ENCODE measurements at regions not wholly inside any gene's neighbourhood (a gene's known extent, or its start where the extent isn't known, plus 50 kb on each side); places are given as distances from the start of the nearest gene placed in this dataset.

- Histone ChIP-seq H3K9me3 (ENCODE audit: insufficient read depth, low read depth, low read length) (no peaks in the 10 kb centered on the region), H3K9ac (ENCODE audit: low read depth, low read length) (no peak overlapping the region), H3K4me1 (ENCODE audit: insufficient read depth, low read length) (no peaks in the 10 kb centered on the region), H3K27me3 (ENCODE audit: insufficient read depth, low read length) (no peaks in the 10 kb centered on the region), H3K27ac (ENCODE audit: low read depth, low read length) (no peak overlapping the region), H3K4me3 (ENCODE audit: low read length) (no peak overlapping the region), H3K36me3 (ENCODE audit: insufficient read depth, low read length) (no peaks in the 10 kb centered on the region)
- WGBS: 96% methylated on average over 1 of the region's 1 CpG
These were observed 260.6 kb downstream of the HIVEP2 start for GRCh38 chr6:142684371-142684770.

- Histone ChIP-seq H3K27me3 (ENCODE audit: insufficient read depth, low read length) (no peaks in the 10 kb centered on the region), H3K9me3 (ENCODE audit: insufficient read depth, low read depth, low read length) (no peaks in the 10 kb centered on the region), H3K9ac (ENCODE audit: low read depth, low read length) (no peak overlapping the region), H3K36me3 (ENCODE audit: insufficient read depth, low read length) (no peaks in the 10 kb centered on the region), H3K27ac (ENCODE audit: low read depth, low read length) (no peak overlapping the region), H3K4me3 (ENCODE audit: low read length) (no peak overlapping the region), H3K4me1 (ENCODE audit: insufficient read depth, low read length) (no peaks in the 10 kb centered on the region)
- WGBS: 93% methylated on average over 4 of the region's 4 CpGs
These were observed 259.0 kb downstream of the HIVEP2 start for GRCh38 chr6:142685852-142686506.

- Histone ChIP-seq H3K4me1 (ENCODE audit: insufficient read depth, low read length) (no peaks in the 10 kb centered on the region), H3K27me3 (ENCODE audit: insufficient read depth, low read length) (no peaks in the 10 kb centered on the region), H3K9ac (ENCODE audit: low read depth, low read length) (no peak overlapping the region), H3K36me3 (ENCODE audit: insufficient read depth, low read length) (no peaks in the 10 kb centered on the region), H3K27ac (ENCODE audit: low read depth, low read length) (no peak overlapping the region), H3K4me3 (ENCODE audit: low read length) (no peak overlapping the region), H3K9me3 (ENCODE audit: insufficient read depth, low read depth, low read length) (no peaks in the 10 kb centered on the region)
- WGBS: 97% methylated on average over 2 of the region's 2 CpGs
These were observed 258.5 kb downstream of the HIVEP2 start for GRCh38 chr6:142686507-142686887.

GRCh38 chr6:142692942-142693341 is 252.0 kb downstream of the HIVEP2 start:
- Histone ChIP-seq H3K36me3 (ENCODE audit: insufficient read depth, low read length) (no peaks in the 10 kb centered on the region), H3K4me1 (ENCODE audit: insufficient read depth, low read length) (peaks cover 5% of the 10 kb centered on the region; the same call in 1 of the 2 replicates), H3K4me3 (ENCODE audit: low read length) (no peak overlapping the region), H3K9ac (ENCODE audit: low read depth, low read length) (no peak overlapping the region), H3K9me3 (ENCODE audit: insufficient read depth, low read depth, low read length) (no peaks in the 10 kb centered on the region), H3K27me3 (ENCODE audit: insufficient read depth, low read length) (no peaks in the 10 kb centered on the region), H3K27ac (ENCODE audit: low read depth, low read length) (no peak overlapping the region)
- 9% methylated on average over 11 of the region's 11 CpGs for WGBS

- Histone ChIP-seq H3K4me1 (ENCODE audit: insufficient read depth, low read length) (peaks cover 5% of the 10 kb centered on the region; the same call in 1 of the 2 replicates), H3K36me3 (ENCODE audit: insufficient read depth, low read length) (no peaks in the 10 kb centered on the region), H3K27ac (ENCODE audit: low read depth, low read length) (no peak overlapping the region), H3K9me3 (ENCODE audit: insufficient read depth, low read depth, low read length) (no peaks in the 10 kb centered on the region), H3K4me3 (ENCODE audit: low read length) (no peak overlapping the region), H3K27me3 (ENCODE audit: insufficient read depth, low read length) (no peaks in the 10 kb centered on the region), H3K9ac (ENCODE audit: low read depth, low read length) (no peak overlapping the region)
- WGBS: 94% methylated on average over 4 of the region's 4 CpGs
These were observed 251.5 kb downstream of the HIVEP2 start for GRCh38 chr6:142693441-142693840.

- H3K36me3 ChIP-seq (ENCODE audit: insufficient read depth, low read length): no peaks in the 10 kb centered on the region
- H3K27me3 ChIP-seq (ENCODE audit: insufficient read depth, low read length): no peaks in the 10 kb centered on the region
- WGBS: 93% methylated on average over 2 of the region's 2 CpGs
- no peak overlapping the region for H3K27ac ChIP-seq (ENCODE audit: low read depth, low read length)
- peaks cover 5% of the 10 kb centered on the region; the same call in 1 of the 2 replicates for H3K4me1 ChIP-seq (ENCODE audit: insufficient read depth, low read length)
- no peak overlapping the region for H3K4me3 ChIP-seq (ENCODE audit: low read length)
- H3K9me3 ChIP-seq (ENCODE audit: insufficient read depth, low read depth, low read length): no peaks in the 10 kb centered on the region
- no peak overlapping the region for H3K9ac ChIP-seq (ENCODE audit: low read depth, low read length)
These were observed 250.9 kb downstream of the HIVEP2 start for GRCh38 chr6:142694054-142694453.

GRCh38 chr6:142695016-142695415 is 250.0 kb downstream of the HIVEP2 start:
- Histone ChIP-seq H3K4me1 (ENCODE audit: insufficient read depth, low read length) (peaks cover 5% of the 10 kb centered on the region; the same call in 1 of the 2 replicates), H3K9me3 (ENCODE audit: insufficient read depth, low read depth, low read length) (no peaks in the 10 kb centered on the region), H3K27me3 (ENCODE audit: insufficient read depth, low read length) (no peaks in the 10 kb centered on the region), H3K27ac (ENCODE audit: low read depth, low read length) (no peak overlapping the region), H3K9ac (ENCODE audit: low read depth, low read length) (no peak overlapping the region), H3K4me3 (ENCODE audit: low read length) (no peak overlapping the region), H3K36me3 (ENCODE audit: insufficient read depth, low read length) (no peaks in the 10 kb centered on the region)
- 85% methylated on average over 3 of the region's 3 CpGs for WGBS

GRCh38 chr6:142696123-142697000 is 248.6 kb downstream of the HIVEP2 start:
- Histone ChIP-seq H3K27ac (ENCODE audit: low read depth, low read length) (no peak overlapping the region), H3K9me3 (ENCODE audit: insufficient read depth, low read depth, low read length) (no peaks in the 10 kb centered on the region), H3K4me3 (ENCODE audit: low read length) (no peak overlapping the region), H3K4me1 (ENCODE audit: insufficient read depth, low read length) (peaks cover 5% of the 10 kb centered on the region; the same call in 1 of the 2 replicates), H3K27me3 (ENCODE audit: insufficient read depth, low read length) (no peaks in the 10 kb centered on the region), H3K9ac (ENCODE audit: low read depth, low read length) (no peak overlapping the region), H3K36me3 (ENCODE audit: insufficient read depth, low read length) (no peaks in the 10 kb centered on the region)
- WGBS: 92% methylated on average over 12 of the region's 12 CpGs

GRCh38 chr6:142697001-142697335 is 248.0 kb downstream of the HIVEP2 start:
- no peaks in the 10 kb centered on the region for H3K27me3 ChIP-seq (ENCODE audit: insufficient read depth, low read length)
- no peaks in the 10 kb centered on the region for H3K36me3 ChIP-seq (ENCODE audit: insufficient read depth, low read length)
- H3K4me3 ChIP-seq (ENCODE audit: low read length): no peak overlapping the region
- no peak overlapping the region for H3K9ac ChIP-seq (ENCODE audit: low read depth, low read length)
- peaks cover 6% of the 10 kb centered on the region for H3K4me1 ChIP-seq (ENCODE audit: insufficient read depth, low read length)
- 94% methylated on average over 3 of the region's 3 CpGs for WGBS
- no peaks in the 10 kb centered on the region for H3K9me3 ChIP-seq (ENCODE audit: insufficient read depth, low read depth, low read length)
- no peak overlapping the region for H3K27ac ChIP-seq (ENCODE audit: low read depth, low read length)

GRCh38 chr6:142697922-142698321 is 247.1 kb downstream of the HIVEP2 start:
- Histone ChIP-seq H3K36me3 (ENCODE audit: insufficient read depth, low read length) (no peaks in the 10 kb centered on the region), H3K4me1 (ENCODE audit: insufficient read depth, low read length) (peaks cover 13% of the 10 kb centered on the region), H3K27ac (ENCODE audit: low read depth, low read length) (no peak overlapping the region), H3K4me3 (ENCODE audit: low read length) (no peak overlapping the region), H3K9me3 (ENCODE audit: insufficient read depth, low read depth, low read length) (no peaks in the 10 kb centered on the region), H3K9ac (ENCODE audit: low read depth, low read length) (no peak overlapping the region), H3K27me3 (ENCODE audit: insufficient read depth, low read length) (no peaks in the 10 kb centered on the region)
- 88% methylated on average over 4 of the region's 4 CpGs for WGBS

- no peak overlapping the region for H3K27ac ChIP-seq (ENCODE audit: low read depth, low read length)
- no peaks in the 10 kb centered on the region for H3K27me3 ChIP-seq (ENCODE audit: insufficient read depth, low read length)
- peaks cover 8% of the 10 kb centered on the region; the same call in 1 of the 2 replicates for H3K4me1 ChIP-seq (ENCODE audit: insufficient read depth, low read length)
- 89% methylated on average over 2 of the region's 2 CpGs for WGBS
- H3K9me3 ChIP-seq (ENCODE audit: insufficient read depth, low read depth, low read length): no peaks in the 10 kb centered on the region
- H3K36me3 ChIP-seq (ENCODE audit: insufficient read depth, low read length): no peaks in the 10 kb centered on the region
- no peak overlapping the region for H3K4me3 ChIP-seq (ENCODE audit: low read length)
- H3K9ac ChIP-seq (ENCODE audit: low read depth, low read length): no peak overlapping the region
These were observed 246.2 kb downstream of the HIVEP2 start for GRCh38 chr6:142698751-142699150.
